Common myeloid progenitor, CD34-positive (primary cell): ENCODE measurements at regions not wholly inside any gene's neighbourhood (a gene's known extent, or its start where the extent isn't known, plus 50 kb on each side); places are given as distances from the start of the nearest gene placed in this dataset.

ENCODE experiments used
- CTCF ChIA-PET: fragments of 350-600 bp; sonication (Branson Sonifier 250); formaldehyde crosslinking; loops from one replicate; lab custom pipeline; 2021; ENCODE audit warnings: antibody characterized with exemption; lab: Charles Lee
- POLR2A ChIA-PET: fragments of 350-600 bp; sonication (Branson Sonifier 250); formaldehyde crosslinking; loops from one replicate; lab custom pipeline; 2021; ENCODE audit warnings: antibody characterized with exemption; lab: Charles Lee
- DNase-seq, 3 donors: peaks; one replicate each; pipeline versions ENCODE4 v3.0.0 to v3.0.0-alpha.2; 2013
- H3K27ac ChIP-seq, 2 experiments: 1 replicate in 1 of 2; 2 replicates in 1 of 2; pipeline ENCODE4 v1.7.0; 2013; ENCODE audit warnings: inconsistent platforms in 2 of 2, low read length in 2 of 2, mild to moderate bottlenecking in 2 of 2, low read depth in 1 of 2, moderate library complexity in 1 of 2; ENCODE audit not compliant: severe bottlenecking in 2 of 2, insufficient read depth in 1 of 2, poor library complexity in 1 of 2
- H3K27me3 ChIP-seq, 5 experiments: replicated peaks in 2 of 5; 1 replicate in 3 of 5; 2 replicates in 2 of 5; pipeline versions ENCODE4 v1.6.1 to v1.7.0; 2013; ENCODE audit warnings: low read length in 4 of 5, mild to moderate bottlenecking in 2 of 5, moderate library complexity in 2 of 5, inconsistent platforms in 1 of 5; ENCODE audit not compliant: insufficient read depth in 5 of 5, control insufficient read depth in 4 of 5
- H3K36me3 ChIP-seq, 4 experiments: 1 replicate in 2 of 4; 2 replicates in 2 of 4; pipeline versions ENCODE4 v1.6.1 to v1.7.0; 2013; ENCODE audit warnings: low read length in 3 of 4, control low read depth in 1 of 4, mild to moderate bottlenecking in 1 of 4; ENCODE audit not compliant: control insufficient read depth in 4 of 4, insufficient read depth in 4 of 4
- H3K4me1 ChIP-seq, 4 experiments: 1 replicate in 3 of 4; 2 replicates in 1 of 4; pipeline versions ENCODE4 v1.6.1 to v1.7.1; 2013; ENCODE audit warnings: low read length in 3 of 4, mild to moderate bottlenecking in 3 of 4, control low read depth in 1 of 4, inconsistent platforms in 1 of 4, moderate library complexity in 1 of 4; ENCODE audit not compliant: control insufficient read depth in 4 of 4, insufficient read depth in 4 of 4; ENCODE audit errors: control extremely low read depth in 1 of 4
- H3K4me3 ChIP-seq, 7 experiments: 1 replicate in 4 of 7; 2 replicates in 3 of 7; pipeline versions ENCODE4 v1.5.1 to v1.7.0; 2013; ENCODE audit warnings: mild to moderate bottlenecking in 7 of 7, low read length in 6 of 7, moderate library complexity in 6 of 7, inconsistent platforms in 2 of 7, low read depth in 2 of 7, control low read depth in 1 of 7; ENCODE audit not compliant: insufficient read depth in 4 of 7, control insufficient read depth in 1 of 7; ENCODE audit errors: extremely low read depth in 1 of 7
- H3K9me3 ChIP-seq, 5 experiments: 1 replicate in 4 of 5; 2 replicates in 1 of 5; pipeline versions ENCODE4 v1.6.1 to v1.7.1; 2013; ENCODE audit warnings: low read length in 4 of 5, mild to moderate bottlenecking in 2 of 5, inconsistent platforms in 1 of 5, low read depth in 1 of 5, moderate library complexity in 1 of 5; ENCODE audit not compliant: control insufficient read depth in 4 of 5, insufficient read depth in 2 of 5; ENCODE audit errors: control extremely low read depth in 1 of 5
- WGBS: methylation state at CpG from one replicate; pipeline ENCODE4 v1.1.5; 2013; ENCODE audit not compliant: insufficient coverage; 5-methylcytosine and 5-hydroxymethylcytosine counted together

DNA sequence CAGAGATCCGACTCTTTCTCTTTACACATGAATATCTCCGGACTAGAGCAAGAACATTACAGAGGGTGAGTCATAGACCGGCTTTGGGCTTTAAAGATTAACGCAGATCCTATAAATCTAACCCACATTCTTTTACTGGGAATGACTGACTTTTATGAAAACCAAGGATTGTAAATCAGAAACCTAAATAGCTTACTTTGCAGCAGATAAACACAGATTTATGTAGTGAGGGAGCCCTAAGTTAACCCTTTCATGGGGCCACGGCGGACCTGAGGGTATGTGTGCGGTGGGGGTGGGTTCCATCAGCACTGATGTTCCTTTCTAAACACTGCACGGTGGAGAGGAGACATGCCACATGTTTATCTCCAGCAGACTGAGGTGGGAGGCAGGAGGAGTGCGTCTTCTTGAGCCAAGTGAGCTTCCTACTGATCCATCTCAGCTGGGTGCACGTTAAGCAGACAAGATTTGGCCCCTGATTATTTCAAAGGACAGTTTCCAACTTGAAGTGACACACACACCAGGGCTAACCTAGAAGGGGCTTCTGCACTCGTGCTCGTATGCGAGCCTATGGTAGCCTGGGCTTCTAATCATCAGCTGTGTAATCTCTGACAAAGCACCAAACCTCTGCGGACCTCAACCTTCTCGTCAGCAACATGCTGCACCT is 127.6 kb downstream of the WDR11 start:
- Histone ChIP-seq H3K4me3 (peak overlapping the region in 1 of 7 experiments; percentile 67), H3K27me3 (peaks cover 6 to 76% (median 24%) of the 10 kb centered on the region in 5 experiments), H3K27ac (no peak overlapping the region), H3K36me3 (no peaks in the 10 kb centered on the region), H3K9me3 (peaks cover 0 to 23% (median 2%) of the 10 kb centered on the region in 5 experiments), H3K4me1 (peaks cover 0 to 11% (median 2%) of the 10 kb centered on the region in 4 experiments)
- CTCF ChIA-PET, result no interaction called here
- WGBS, result 50% methylated on average over 10 of the region's 15 CpGs
- POLR2A ChIA-PET, result no interaction called here
- no peak for DNase-seq

DNA sequence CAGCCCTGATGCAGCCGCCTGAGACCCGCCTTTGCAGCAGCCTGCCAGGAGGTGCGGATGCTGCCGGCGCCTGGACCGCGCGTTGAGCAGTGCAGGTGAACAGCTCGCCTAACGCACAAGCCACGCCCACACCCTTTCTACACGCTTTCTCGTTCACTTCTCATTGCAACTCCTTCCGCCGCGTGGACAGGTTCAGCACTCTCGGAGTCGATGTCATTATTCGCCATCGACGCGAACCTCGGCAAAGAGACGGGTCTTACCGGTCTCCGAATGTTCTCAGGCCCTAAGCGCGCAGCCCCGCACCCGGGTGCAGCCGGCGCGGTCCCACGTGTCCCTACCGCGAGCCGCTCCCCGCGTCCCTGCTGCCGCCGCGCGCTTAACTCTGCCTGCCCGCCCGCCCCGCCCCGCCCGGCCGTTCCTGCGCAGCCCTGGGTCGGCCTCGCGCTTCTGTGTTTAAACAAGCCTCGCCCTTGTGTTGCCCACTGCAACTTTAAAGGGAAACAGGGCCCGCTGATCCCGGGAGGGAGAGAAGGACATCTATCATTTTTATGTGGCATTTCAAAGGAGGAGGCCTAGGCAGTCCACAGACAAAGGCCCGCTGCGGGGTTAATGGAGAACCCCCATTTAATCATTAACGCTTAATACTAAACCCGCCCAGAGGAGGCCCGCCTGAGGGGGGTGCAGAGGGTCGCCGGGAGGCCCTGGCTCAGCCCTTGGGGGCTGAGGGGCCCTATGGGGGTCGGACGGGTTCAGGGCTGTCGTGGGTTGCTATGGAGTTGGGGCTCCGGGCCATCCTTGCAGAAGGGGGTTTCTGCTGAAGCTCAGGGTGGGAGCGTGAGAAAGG is 128.5 kb downstream of the WDR11 start:
- ChIA-PET POLR2A (no interaction called here), CTCF (no interaction called here)
- Histone ChIP-seq H3K4me3 (peak overlapping the region in 4 of 7 experiments; percentile 15 to 67 (median 32)), H3K36me3 (no peaks in the 10 kb centered on the region), H3K4me1 (peaks cover 0 to 11% (median 2%) of the 10 kb centered on the region in 4 experiments), H3K9me3 (peaks cover 0 to 16% (median 2%) of the 10 kb centered on the region in 5 experiments), H3K27ac (no peak overlapping the region), H3K27me3 (peaks cover 6 to 79% (median 24%) of the 10 kb centered on the region in 5 experiments)
- peak; percentile 17 to 54 (median 38) for DNase-seq
- 3% methylated on average over 50 of the region's 68 CpGs for WGBS

DNA sequence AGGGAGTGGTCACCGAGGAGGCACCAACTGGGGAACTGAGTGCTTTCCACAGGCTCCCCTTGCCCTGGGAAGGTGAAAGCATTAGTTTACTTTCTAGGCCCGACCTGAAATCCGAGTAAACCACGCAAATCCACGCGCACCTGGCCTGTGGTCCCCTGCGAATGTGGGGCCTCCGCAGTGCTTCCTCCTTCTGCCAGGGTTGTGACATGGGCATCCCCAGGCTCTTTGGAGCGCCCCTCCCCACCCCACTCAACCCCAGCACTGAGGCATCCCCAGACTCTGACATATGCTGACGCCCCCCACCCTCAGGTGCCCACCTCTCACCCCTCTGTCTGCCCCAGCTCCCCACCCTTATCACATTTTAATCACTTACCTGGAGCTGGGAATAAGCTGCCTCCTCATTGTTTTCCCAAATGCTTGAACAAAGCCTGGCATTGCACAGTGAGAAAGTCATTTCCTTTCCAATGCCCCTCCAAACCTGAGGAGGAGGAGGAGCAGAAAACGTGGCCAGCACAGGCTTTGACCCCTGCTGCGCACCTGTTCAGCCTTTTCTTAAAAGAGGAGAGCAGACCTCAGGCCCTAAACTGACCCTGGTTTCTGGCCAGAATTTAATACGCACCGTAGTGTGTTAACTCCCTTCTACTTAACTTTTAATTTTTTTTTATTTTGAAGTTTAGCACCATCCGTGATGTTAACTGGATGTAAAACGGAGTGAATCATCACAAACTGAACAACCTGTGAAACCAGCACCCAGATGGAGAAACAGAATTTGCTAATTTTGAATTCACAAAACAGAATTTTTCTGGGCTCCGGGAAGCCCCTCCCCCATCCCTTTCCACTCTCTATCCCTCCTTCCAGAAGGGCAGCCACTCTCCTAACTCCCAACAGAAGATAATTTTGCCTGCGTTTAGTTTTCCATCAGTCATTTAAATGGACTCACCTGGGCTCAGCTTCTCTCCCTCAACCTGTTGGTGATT is 129.4 kb downstream of the WDR11 start:
- whole genome bisulfite sequencing, result 57% methylated on average over 12 of the region's 18 CpGs
- Histone ChIP-seq H3K9me3 (peaks cover 0 to 7% (median 2%) of the 10 kb centered on the region in 5 experiments), H3K27me3 (peaks cover 6 to 76% (median 24%) of the 10 kb centered on the region in 5 experiments), H3K4me1 (peaks cover 0 to 11% (median 2%) of the 10 kb centered on the region in 4 experiments), H3K36me3 (no peaks in the 10 kb centered on the region), H3K27ac (no peak overlapping the region), H3K4me3 (no peak overlapping the region)
- ChIA-PET POLR2A (no interaction called here), CTCF (interaction anchor here (1.6 kb wide), 1 partner anchor 20 kb away, joined by 4 read pairs; no protein-coding TSS in a partner anchor)
- peak in 1 of 3 donors; percentile 8 for DNase-seq

DNA sequence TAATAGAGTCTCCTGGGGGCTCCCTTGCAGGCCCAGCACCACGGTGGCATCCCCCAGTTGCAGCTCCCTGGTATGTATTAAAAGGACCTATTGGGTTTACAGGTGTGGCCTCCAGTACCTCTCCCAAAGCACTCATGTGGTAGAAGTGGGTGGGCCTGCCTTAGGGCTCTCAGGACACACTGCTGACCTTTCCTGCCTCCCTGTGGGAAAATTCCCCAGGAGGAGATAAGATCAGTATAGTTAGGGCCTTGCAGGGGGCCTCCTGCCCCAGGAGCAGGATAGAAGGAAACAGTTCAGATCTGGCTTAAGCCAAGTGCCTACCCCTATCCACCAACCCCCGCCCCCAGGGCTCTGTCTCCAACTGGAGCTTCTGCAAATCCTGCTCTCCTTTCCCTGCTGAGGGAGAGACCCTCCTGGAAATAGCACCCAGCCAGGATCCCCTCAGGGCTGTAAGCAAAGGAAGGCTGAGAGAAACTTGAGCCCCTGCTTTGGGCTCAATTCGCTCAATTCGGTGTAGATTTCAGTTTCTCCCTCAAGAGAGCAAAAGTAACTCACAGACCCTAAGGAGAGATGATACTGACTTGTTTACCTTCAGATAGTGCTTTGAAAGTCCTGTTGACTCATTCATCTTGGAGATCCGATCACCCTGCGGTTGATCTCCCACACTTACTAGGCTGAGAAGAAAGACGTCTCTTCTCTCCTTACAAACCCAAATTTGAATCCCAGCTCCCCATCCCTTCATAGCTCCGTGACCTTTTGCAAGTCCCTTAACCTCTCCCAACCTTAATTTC is 130.6 kb downstream of the WDR11 start:
- Histone ChIP-seq H3K27ac (no peak overlapping the region), H3K36me3 (no peaks in the 10 kb centered on the region)

DNA sequence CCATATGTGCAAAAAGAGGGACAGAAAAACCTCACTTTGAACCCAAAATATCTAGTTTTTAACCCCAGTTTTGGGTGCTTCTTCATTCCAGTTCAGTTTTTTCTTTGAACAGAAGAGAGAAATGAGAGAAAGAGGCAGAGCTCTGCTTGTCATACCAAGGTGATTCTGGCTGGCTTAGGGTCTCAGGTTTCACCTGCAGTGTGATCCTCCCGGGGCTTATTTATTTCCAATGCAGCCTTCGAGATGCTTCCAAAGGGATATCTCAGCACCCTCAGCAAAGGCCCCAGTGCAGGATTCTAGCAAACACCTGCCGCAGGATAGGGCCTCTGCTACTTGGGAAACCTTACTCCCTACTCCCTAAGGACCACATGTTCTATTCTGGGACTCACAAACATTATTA is 131.3 kb downstream of the WDR11 start:
- POLR2A ChIA-PET, result no interaction called here
- WGBS, result 72% methylated on average over 2 of the region's 3 CpGs
- Histone ChIP-seq H3K27ac (no peak overlapping the region), H3K9me3 (peaks cover 0 to 3% (median 2%) of the 10 kb centered on the region in 5 experiments), H3K27me3 (peaks cover 6 to 60% (median 22%) of the 10 kb centered on the region in 5 experiments), H3K4me3 (no peak overlapping the region), H3K36me3 (no peaks in the 10 kb centered on the region), H3K4me1 (peaks cover 0 to 13% (median 2%) of the 10 kb centered on the region in 4 experiments)
- CTCF ChIA-PET, result interaction anchor here (1.6 kb wide), 1 partner anchor 18 kb away, joined by 4 read pairs; no protein-coding TSS in a partner anchor
- DNase-seq, result no peak

More for the DNA sequence above, 130.6 kb downstream of the WDR11 start:
- ChIA-PET CTCF (interaction anchor here (1.6 kb wide), 1 partner anchor 19 kb away, joined by 4 read pairs; no protein-coding TSS in a partner anchor), POLR2A (no interaction called here)
- peaks cover 6 to 64% (median 24%) of the 10 kb centered on the region in 5 experiments for H3K27me3 ChIP-seq
- WGBS, result 80% methylated on average over 5 of the region's 8 CpGs
- no peak for DNase-seq
- peaks cover 0 to 3% (median 2%) of the 10 kb centered on the region in 5 experiments for H3K9me3 ChIP-seq
- peaks cover 0 to 11% (median 2%) of the 10 kb centered on the region in 4 experiments for H3K4me1 ChIP-seq
- no peak overlapping the region for H3K4me3 ChIP-seq

DNA sequence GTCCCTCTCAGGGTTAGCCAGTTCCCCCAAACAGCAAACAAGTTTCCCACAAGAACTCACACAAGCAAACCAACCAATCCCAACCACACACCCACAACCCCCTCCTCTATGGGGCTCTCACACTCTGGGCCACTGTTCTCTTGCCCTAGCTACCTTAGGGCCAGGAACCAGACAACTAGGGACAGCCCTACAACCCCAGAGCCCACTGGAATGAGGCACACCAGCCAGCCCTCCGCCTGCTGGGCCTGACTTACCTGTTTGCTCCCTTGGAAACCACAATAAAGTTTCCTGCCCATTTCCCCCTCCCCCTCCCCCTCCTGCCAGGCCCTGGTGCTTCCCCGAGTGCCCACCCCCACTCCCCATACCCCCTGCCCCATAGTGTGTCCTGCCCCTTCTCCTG is 132.6 kb downstream of the WDR11 start:
- peaks cover 0 to 13% (median 2%) of the 10 kb centered on the region in 4 experiments for H3K4me1 ChIP-seq
- no peak overlapping the region for H3K4me3 ChIP-seq
- CTCF ChIA-PET, result interaction anchor here (1.0 kb wide), 1 partner anchor 23 kb away, joined by 3 read pairs; no protein-coding TSS in a partner anchor
- peaks cover 6 to 48% (median 18%) of the 10 kb centered on the region in 5 experiments for H3K27me3 ChIP-seq
- DNase-seq, result no peak
- no peaks in the 10 kb centered on the region for H3K36me3 ChIP-seq
- H3K27ac ChIP-seq, result no peak overlapping the region
- POLR2A ChIA-PET, result no interaction called here
- H3K9me3 ChIP-seq, result peaks cover 0 to 8% (median 4%) of the 10 kb centered on the region in 5 experiments
- no CpG with 5 or more reads among the region's 2 CpGs for WGBS
